ENCODE measurements at regions not wholly inside any gene's neighbourhood (a gene's known extent, or its start where the extent isn't known, plus 50 kb on each side); places are given as distances from the start of the nearest gene placed in this dataset.

DNA sequence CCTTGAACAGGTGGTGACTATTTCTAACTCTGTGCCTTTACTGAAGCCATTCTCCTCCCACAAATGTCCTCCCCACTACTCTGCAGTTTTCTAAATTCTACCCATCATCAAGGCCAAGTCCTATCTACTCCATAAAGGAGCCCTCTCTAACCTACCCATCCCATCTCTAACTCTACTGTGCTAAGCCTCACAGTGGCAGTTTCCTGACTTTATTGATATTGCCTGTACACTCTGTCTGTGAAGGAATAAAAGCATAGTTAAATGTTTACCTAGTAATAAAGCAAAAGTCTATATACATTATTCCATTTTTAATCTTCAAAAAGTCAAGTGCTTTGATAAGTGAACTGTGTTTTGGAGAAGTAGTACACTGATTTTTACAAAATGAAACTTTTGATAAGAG, 178.4 kb upstream of the HMCN1 start:
- TF ChIP-seq, protein P1, sequence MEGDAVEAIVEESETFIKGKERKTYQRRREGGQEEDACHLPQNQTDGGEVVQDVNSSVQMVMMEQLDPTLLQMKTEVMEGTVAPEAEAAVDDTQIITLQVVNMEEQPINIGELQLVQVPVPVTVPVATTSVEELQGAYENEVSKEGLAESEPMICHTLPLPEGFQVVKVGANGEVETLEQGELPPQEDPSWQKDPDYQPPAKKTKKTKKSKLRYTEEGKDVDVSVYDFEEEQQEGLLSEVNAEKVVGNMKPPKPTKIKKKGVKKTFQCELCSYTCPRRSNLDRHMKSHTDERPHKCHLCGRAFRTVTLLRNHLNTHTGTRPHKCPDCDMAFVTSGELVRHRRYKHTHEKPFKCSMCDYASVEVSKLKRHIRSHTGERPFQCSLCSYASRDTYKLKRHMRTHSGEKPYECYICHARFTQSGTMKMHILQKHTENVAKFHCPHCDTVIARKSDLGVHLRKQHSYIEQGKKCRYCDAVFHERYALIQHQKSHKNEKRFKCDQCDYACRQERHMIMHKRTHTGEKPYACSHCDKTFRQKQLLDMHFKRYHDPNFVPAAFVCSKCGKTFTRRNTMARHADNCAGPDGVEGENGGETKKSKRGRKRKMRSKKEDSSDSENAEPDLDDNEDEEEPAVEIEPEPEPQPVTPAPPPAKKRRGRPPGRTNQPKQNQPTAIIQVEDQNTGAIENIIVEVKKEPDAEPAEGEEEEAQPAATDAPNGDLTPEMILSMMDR (IDR thresholded peaks at IDR 0.05; ENCODE audit: poor library complexity): no peak
- no peak for TF ChIP-seq EZH2phosphoT487 (IDR thresholded peaks at IDR 0.05; ENCODE audit: low read depth, severe bottlenecking, unreplicated experiment)
- TF ChIP-seq EZH2 (IDR thresholded peaks at IDR 0.05; ENCODE audit: borderline replicate concordance): no peak

Measured in hepatocyte (in vitro differentiated cells).